CD4-positive, alpha-beta T cell treated with Interleukin-6 for 4 hours (primary cell): ENCODE measurements at regions not wholly inside any gene's neighbourhood (a gene's known extent, or its start where the extent isn't known, plus 50 kb on each side); places are given as distances from the start of the nearest gene placed in this dataset.

ENCODE experiments used
- DNase-seq: peaks from one replicate; pipeline ENCODE4 v3.0.0-alpha.2; 2020; ENCODE audit warnings: mixed read lengths

DNA sequence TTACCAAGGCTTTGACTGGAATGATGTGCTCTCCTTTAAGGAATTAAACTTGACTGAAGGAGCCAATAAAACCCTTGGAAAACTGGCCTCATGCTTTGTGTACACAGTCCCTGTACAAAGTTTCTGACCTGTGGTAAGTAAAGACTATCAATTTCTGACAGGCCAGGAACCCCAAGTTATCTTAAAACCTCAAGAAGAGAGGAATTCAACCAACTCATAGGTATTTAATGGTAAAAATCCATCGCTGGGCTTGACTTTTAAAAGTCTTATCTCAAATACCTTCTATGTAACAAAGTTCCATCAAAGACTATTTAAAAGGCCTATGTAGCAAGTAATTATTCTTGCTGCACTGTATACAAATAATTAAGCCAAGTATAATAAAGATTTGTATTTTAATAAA is 103.7 kb upstream of the TENT5D start:
- DNase-seq: no peak

DNA sequence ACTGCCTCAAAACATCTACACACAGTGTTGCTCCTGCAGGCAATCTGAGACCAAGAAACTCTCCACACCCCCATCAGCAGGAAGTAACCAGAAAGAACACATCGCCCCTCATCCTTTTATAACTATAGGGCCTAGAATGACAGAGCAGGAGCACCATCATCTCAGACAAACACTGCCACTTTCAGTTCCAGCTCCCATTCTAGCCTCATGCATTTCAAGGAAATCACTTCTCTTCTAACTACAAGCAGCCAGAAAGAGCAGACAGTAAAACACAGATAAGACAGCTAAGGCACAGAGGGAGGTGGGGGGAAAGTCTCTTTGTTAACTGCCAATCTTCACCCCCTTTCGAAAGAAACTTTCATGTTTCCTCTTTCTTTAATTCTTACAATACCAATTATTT is 102.6 kb upstream of the TENT5D start:
- DNase-seq: no peak

DNA sequence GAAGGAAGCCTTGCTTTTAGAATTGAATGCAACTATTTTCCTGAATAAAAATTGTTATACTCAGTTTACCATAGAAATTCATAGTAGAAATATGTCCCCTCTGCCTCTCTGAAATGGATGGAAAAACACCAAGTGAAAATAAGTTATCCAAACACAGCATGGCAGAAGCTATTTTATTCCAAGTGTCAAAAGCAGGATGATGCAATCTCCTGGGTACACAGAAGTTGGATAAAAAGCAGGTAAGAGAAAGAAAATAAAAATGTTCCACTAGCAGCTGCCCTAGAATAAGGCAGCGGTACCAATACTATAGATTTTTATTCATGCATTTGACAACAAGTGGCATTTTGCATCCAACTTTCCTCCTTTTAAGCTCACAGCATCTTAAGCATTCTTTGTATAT is 89.0 kb upstream of the TENT5D start:
- no peak for DNase-seq

DNA sequence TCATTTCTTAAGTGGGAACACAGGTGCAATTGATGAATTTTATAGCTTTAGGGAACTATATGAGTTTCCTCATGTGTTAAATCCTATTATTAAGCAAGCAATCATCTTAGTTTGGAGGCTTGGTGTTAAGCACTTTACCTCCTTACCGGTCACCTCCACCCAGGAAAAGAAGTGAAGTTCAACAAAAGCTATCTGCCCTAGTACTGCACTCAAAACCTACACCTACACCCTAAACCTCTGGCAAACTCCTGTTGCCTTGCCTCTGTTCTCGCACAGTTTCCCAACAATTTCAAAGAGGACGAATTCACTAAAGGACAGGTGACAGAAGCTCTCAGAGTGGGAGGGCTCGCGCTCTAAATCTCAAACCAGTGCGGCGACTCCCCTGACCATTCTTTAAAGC is 85.7 kb upstream of the TENT5D start:
- DNase-seq: no peak

DNA sequence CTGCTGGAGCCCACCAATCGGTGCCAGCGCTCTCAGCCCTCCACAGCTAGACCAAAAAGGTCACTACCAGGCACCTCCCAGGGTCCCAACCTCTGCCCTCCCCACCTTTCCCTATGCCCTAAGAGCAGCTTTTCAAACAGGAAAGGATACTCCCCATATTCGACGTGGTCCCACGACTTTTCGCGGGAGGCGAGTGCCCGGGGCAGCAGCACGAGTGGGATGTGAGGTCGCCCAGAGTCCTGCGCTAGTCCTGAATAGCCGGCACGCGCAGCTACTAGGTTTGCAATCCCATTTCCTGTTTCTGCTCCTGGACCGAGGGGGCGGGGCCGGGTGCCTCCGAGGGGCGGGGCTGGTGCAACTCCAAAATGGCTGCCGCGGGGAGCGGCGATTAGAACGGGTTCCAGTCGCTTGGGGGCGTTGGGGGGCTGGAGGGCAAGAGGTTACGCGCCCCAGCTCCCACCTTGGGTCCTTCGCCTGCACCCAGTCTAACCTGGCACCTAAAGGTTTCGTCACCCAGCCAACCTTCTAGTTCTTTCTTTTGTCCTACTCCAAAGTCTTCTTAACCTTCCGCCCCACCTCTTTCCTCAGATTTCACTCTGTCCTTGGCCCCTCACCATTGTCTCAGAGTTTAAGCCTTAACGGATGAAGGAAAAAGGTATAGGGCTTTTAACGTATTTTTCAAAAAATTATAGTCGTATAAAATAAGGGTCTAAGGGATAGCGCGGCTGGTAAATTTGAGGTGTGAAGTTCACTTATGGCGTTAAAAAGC is 85.0 kb upstream of the TENT5D start:
- peak; percentile 30 for DNase-seq

DNA sequence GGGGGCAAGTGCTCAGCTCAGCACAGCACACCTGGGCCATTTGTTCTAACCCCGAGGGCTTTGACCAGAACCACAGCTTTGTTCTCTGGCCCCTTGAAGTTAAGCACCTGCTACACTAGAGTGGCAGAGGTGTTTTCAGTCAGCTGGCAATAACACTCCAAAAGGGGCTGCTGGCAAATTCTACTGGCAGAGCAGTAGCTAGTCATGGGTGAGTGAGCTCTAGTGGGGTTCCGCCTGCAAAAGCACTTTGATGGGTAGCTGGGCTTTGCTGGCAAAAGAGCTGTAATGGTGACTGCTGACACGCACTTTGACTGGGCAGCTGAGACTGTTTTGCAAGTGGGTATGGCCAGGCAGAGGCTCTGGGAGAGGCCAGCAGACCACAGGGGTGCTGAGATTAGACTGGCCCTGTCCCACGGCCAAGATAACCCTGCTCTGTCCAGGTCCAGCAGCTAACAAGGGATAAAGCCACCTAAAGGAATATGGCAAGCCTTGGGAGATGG is 65.2 kb upstream of the TENT5D start:
- DNase-seq: no peak
